HG03432 (cell line): ENCODE measurements at regions not wholly inside any gene's neighbourhood (a gene's known extent, or its start where the extent isn't known, plus 50 kb on each side); places are given as distances from the start of the nearest gene placed in this dataset.
"Not testable (repeated sequence)": the region's sequence is repeated elsewhere in the genome, so short reads cannot be mapped to it uniquely, and the experiment has no call there.

ENCODE experiments used
- ATAC-seq: cut with Tn5 transposase; IDR thresholded peaks from one replicate; pipeline ENCODE4 v1.9.1; 2021; ENCODE audit warnings: mild to moderate bottlenecking, moderate library complexity; ENCODE audit not compliant: unreplicated experiment

DNA sequence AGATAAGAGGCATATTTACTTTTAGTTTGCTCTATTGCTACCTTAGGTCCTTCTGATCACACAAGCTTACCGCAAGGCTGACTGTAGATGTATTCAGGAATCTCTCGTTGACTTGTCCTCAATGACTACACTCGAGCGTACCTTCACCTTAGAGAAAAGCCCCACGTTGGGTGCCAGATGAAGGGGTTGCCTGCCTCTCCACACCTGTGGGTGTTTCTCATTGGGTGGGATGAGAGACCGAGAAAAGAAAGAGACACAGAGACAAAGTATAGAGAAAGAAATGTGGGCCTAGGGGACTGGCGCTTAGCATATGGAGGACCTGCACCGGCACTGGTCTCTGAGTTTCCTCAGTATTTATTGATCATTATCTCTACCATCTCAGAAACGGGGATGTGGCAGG lies 51.8 kb downstream of the ASCL4 start:
- no peak for ATAC-seq

GRCh38 chr12:107829271-107829670 lies 54.8 kb downstream of the ASCL4 start:
- no peak for ATAC-seq

GRCh38 chr12:107832441-107832840 lies 57.9 kb downstream of the ASCL4 start:
- ATAC-seq, result no peak

DNA sequence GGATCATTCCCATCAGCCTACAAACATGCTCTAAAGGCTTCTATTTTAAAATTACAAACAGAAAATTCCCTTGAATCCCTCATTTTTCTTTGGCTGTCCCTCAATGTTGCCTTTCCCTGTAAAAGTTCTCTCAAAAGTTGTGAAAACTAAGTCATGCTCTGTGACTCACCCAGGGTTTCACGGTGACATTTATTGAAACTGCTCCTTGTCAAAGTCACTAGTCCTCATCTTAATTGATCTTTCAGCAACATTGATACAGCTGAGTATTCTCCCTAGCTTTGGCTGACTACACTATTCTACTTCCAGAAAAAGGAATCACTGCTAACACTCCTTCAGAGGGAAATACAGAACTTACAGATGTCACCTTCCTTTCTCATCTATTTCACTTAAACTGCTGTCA lies 65.7 kb downstream of the ASCL4 start:
- ATAC-seq, result no peak

DNA sequence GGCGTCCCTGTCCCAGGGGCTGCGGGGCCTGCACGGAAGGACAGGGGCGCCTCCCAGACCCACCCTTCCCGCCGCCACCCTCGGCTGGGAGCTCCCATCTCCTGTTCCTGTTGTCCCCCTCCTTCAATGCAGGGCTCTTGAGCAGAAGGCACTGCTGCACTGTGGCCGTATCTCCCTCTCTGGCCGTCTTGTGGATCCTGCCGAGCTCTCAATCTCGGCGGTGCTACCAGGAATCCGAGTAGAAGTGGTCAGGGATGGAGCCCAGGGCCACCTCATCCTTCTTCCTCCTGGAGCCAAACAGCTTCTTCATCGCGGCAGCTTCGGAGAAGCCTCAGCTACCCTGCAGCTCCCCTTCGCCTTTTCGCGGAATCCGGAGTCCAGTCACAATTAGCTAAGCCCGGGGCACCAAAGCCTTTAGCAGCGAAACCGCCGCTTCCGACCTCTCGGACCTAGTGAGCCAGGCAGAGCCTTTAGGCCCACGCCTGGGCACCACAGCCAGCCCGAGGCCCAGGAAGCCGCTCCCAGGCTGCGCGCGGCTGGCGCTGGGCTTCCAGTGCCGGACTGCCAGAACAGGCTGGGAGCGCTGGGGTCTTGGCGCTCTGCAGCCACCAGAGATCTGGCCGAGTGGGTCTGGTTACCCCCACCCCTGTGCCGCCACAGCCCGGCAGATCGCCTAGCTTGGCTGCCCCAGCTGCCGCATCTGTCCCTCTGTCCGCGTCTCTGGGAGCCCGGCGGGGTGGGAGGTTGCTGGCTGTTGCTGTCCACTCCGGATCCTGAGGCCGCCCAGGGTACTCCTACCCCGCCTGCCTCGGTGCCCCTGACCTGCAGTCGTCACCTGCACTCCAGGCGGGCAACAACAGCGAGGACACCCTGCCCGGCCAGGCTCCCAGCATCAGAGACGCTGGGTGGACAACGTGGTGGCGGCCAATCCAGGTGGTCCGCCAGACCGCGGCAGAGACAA lies 69.1 kb downstream of the ASCL4 start:
- no peak for ATAC-seq

DNA sequence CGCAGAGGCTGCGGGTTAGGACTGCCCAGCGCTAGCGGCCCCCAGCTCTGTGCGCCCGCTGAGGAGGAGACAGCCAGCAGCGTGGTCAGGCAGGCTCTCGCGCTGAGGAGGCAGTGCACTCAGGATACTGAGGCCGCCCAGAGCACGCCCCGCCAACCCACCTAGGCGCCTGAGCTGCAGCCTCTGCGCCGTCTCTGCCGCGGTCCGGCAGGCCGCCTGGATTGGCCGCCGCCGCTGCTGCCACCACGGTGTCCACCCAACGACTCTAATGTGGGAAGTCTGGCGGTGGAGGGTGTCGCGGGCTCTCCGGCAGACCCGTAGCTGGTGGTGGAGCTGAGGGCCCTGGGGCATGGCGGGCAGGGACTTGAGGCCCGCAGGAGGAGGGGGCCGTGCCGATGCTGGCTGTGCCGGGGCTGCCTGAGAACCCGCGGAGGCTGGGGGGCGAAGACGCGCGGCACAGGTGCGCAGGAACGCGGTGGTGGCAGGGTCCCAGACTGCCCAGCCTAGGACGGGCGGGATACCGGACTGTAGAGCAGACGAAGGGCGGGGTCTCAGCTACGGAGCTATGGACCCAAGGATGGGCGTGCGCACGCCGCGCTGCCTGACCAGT lies 69.9 kb downstream of the ASCL4 start:
- no peak for ATAC-seq

GRCh38 chr12:107845226-107845979 lies 70.9 kb downstream of the ASCL4 start:
- ATAC-seq, result no peak

- ATAC-seq, result no peak
These were observed 71.6 kb downstream of the ASCL4 start for GRCh38 chr12:107845980-107846659.

DNA sequence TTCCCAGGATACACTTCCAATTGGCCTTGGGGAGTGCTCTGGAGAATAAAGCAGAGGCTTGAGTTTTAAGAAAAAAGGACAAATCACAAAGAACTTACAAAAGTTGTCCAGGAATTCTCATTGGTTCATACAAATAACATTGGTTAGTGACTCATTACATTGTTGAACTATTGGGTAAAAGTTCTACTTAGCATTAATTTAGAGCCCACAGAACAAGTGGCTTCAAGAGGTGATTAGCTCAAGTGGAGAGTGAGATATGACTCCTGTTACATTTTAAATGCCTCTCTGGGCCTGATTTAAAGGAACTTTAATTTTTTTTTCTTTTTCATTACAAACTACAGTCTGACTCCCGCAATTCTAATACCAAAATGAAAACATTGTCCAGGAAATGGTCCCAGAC lies 72.9 kb downstream of the ASCL4 start:
- no peak for ATAC-seq

- no peak for ATAC-seq
These were observed 73.3 kb downstream of the ASCL4 start for GRCh38 chr12:107847830-107848229.

- ATAC-seq, result no peak
These were observed 79.0 kb downstream of the ASCL4 start for GRCh38 chr12:107853479-107853878.

GRCh38 chr12:107855471-107855870 lies 81.0 kb downstream of the ASCL4 start:
- ATAC-seq, result no peak

DNA sequence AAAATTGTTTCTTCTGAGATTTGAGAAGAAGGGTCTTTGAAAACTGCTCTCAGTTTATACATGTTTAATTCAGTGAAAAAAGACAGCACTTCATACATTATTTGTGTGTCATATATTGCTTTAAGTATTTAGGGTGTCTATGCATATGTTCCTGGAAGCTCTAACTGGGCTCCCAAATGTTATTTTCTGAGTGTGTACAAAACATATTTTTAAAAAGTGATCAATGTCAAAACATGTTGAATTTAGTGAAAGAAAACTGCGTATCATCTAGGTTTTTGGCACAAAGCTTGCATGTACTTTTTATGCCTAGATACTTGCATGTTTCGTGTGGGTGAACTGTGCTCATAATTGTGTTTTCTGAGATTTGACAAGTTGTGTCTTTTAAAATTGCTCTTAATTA lies 81.6 kb downstream of the ASCL4 start:
- ATAC-seq, result no peak

- ATAC-seq, result no peak
These were observed 82.7 kb downstream of the ASCL4 start for GRCh38 chr12:107857191-107857590.

DNA sequence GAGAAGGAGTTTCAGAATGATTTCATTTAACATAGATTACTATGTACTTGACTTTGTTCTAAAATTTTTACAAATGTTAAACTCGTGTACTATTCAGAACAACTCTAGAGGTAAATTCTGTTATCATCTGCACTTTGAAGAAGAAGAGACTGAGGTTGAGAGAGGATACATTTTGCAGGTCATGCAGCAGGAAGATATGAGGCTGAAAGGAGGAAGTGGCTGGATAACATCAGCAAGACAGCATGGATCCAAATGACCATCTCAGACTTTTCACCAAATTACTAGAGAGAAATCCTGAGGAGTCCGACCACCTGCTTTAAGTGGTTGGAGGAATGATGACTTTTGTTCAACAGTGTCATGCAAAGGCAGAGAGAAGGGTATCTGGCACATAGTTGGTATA lies 84.9 kb downstream of the ASCL4 start:
- ATAC-seq, result no peak

- ATAC-seq, result no peak
These were observed 89.7 kb downstream of the ASCL4 start for GRCh38 chr12:107864235-107864634.

- ATAC-seq, result not testable (repeated sequence)
These were observed 90.2 kb downstream of the ASCL4 start for GRCh38 chr12:107864727-107865126.

- no peak for ATAC-seq
These were observed 98.7 kb downstream of the ASCL4 start for GRCh38 chr12:107873223-107873622.

- ATAC-seq, result no peak
These were observed 101.3 kb downstream of the ASCL4 start for GRCh38 chr12:107875786-107876185.

- peak; percentile 58 for ATAC-seq
These were observed 110.5 kb downstream of the ASCL4 start for GRCh38 chr12:107884769-107885694.
